Chondrocyte (in vitro differentiated cells): ENCODE measurements at regions not wholly inside any gene's neighbourhood (a gene's known extent, or its start where the extent isn't known, plus 50 kb on each side); places are given as distances from the start of the nearest gene placed in this dataset.

Source experiments
- DNase-seq: peaks from one replicate; pipeline ENCODE4 v3.0.0; 2021; ENCODE audit warnings: mixed read lengths, low spot score
- H3K27ac Mint-ChIP-seq: one replicate; pipeline ENCODE4 v1.8.0; 2021; ENCODE audit warnings: mild to moderate bottlenecking, moderate library complexity, mixed read lengths; ENCODE audit not compliant: unreplicated experiment
- H3K27me3 Mint-ChIP-seq: 2 replicates; pipeline ENCODE4 v1.8.0; 2021; ENCODE audit warnings: low read depth, mixed read lengths
- H3K36me3 Mint-ChIP-seq: 2 replicates; pipeline ENCODE4 v1.8.0; 2021; ENCODE audit warnings: low read depth, mixed read lengths
- H3K4me1 Mint-ChIP-seq: 2 replicates; pipeline ENCODE4 v1.8.0; 2021; ENCODE audit warnings: low read depth, mild to moderate bottlenecking, mixed read lengths
- H3K4me3 Mint-ChIP-seq: one replicate; pipeline ENCODE4 v1.8.0; 2021; ENCODE audit warnings: mild to moderate bottlenecking, moderate library complexity, mixed read lengths; ENCODE audit not compliant: unreplicated experiment
- H3K9me3 Mint-ChIP-seq: 2 replicates; pipeline ENCODE4 v1.8.0; 2021; ENCODE audit warnings: low read depth, mixed read lengths
- CTCF ChIP-seq: fragments of 200-600 bp; sonication (generic); IDR thresholded peaks from 2 replicates; pipeline ENCODE4 v1.5.0; 2021; ENCODE audit warnings: antibody characterized with exemption, mild to moderate bottlenecking, moderate library complexity

GRCh38 chr4:57193209-57193810, 83.1 kb upstream of the IGFBP7 start:
- Mint-ChIP-seq H3K9me3 (no peaks in the 10 kb centered on the region), H3K27ac (no peak overlapping the region), H3K36me3 (peaks cover 2% of the 10 kb centered on the region), H3K27me3 (no peaks in the 10 kb centered on the region), H3K4me3 (no peak overlapping the region), H3K4me1 (peaks cover 17% of the 10 kb centered on the region)
- no peak for DNase-seq
- no peak for TF ChIP-seq CTCF

GRCh38 chr4:57191523-57192034, 81.4 kb upstream of the IGFBP7 start:
- DNase-seq = no peak
- H3K4me3 Mint-ChIP-seq = no peak overlapping the region
- H3K9me3 Mint-ChIP-seq = no peaks in the 10 kb centered on the region
- H3K27ac Mint-ChIP-seq = no peak overlapping the region
- peaks cover 3% of the 10 kb centered on the region for H3K36me3 Mint-ChIP-seq
- TF ChIP-seq CTCF = no peak
- peaks cover 17% of the 10 kb centered on the region for H3K4me1 Mint-ChIP-seq
- no peaks in the 10 kb centered on the region for H3K27me3 Mint-ChIP-seq

GRCh38 chr4:57190601-57191481, 80.7 kb upstream of the IGFBP7 start:
- no peak overlapping the region for H3K4me3 Mint-ChIP-seq
- TF ChIP-seq CTCF = peak; percentile 74
- peaks cover 17% of the 10 kb centered on the region for H3K4me1 Mint-ChIP-seq
- H3K9me3 Mint-ChIP-seq = no peaks in the 10 kb centered on the region
- H3K27me3 Mint-ChIP-seq = no peaks in the 10 kb centered on the region
- DNase-seq = no peak
- H3K27ac Mint-ChIP-seq = no peak overlapping the region
- peaks cover 3% of the 10 kb centered on the region for H3K36me3 Mint-ChIP-seq

- no peak for TF ChIP-seq CTCF
- H3K36me3 Mint-ChIP-seq = peaks cover 4% of the 10 kb centered on the region
- no peak overlapping the region for H3K27ac Mint-ChIP-seq
- DNase-seq = no peak
- no peaks in the 10 kb centered on the region for H3K9me3 Mint-ChIP-seq
- H3K4me3 Mint-ChIP-seq = no peak overlapping the region
- peaks cover 9% of the 10 kb centered on the region for H3K4me1 Mint-ChIP-seq
- H3K27me3 Mint-ChIP-seq = no peaks in the 10 kb centered on the region
These were observed 77.1 kb upstream of the IGFBP7 start for GRCh38 chr4:57187246-57187645.

GRCh38 chr4:57184378-57185029, 74.3 kb upstream of the IGFBP7 start:
- Mint-ChIP-seq H3K27me3 (no peaks in the 10 kb centered on the region), H3K36me3 (peaks cover 4% of the 10 kb centered on the region), H3K9me3 (no peaks in the 10 kb centered on the region), H3K4me1 (no peaks in the 10 kb centered on the region), H3K27ac (no peak overlapping the region), H3K4me3 (no peak overlapping the region)
- DNase-seq = no peak
- no peak for TF ChIP-seq CTCF
